ENCODE measurements at regions not wholly inside any gene's neighbourhood (a gene's known extent, or its start where the extent isn't known, plus 50 kb on each side); places are given as distances from the start of the nearest gene placed in this dataset.

DNA sequence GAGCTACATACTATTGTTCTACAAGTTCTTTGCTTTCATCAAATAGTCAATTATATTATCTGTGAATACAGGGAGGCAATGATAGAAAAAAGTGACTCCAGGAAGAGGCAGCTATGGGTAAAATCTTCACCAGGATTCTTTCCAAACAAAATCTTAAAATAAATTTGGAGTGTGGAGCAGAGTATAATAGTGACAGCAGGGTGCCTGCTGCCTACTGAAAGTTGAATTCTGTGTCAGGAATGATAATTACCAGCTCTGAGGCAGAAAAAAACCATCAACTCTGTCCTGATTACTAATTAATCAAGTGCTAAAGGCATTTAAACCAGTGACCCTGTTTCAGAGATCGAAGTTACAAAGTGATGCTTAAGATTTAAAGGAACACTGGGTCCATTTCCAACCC is 148.0 kb downstream of the DIPK2A start:
- Histone ChIP-seq H2AFZ (ENCODE audit: low read length) (no peak overlapping the region), H3K4me1 (ENCODE audit: insufficient read depth, low read length) (peaks cover 3% of the 10 kb centered on the region)
- TF ChIP-seq, protein P1, sequence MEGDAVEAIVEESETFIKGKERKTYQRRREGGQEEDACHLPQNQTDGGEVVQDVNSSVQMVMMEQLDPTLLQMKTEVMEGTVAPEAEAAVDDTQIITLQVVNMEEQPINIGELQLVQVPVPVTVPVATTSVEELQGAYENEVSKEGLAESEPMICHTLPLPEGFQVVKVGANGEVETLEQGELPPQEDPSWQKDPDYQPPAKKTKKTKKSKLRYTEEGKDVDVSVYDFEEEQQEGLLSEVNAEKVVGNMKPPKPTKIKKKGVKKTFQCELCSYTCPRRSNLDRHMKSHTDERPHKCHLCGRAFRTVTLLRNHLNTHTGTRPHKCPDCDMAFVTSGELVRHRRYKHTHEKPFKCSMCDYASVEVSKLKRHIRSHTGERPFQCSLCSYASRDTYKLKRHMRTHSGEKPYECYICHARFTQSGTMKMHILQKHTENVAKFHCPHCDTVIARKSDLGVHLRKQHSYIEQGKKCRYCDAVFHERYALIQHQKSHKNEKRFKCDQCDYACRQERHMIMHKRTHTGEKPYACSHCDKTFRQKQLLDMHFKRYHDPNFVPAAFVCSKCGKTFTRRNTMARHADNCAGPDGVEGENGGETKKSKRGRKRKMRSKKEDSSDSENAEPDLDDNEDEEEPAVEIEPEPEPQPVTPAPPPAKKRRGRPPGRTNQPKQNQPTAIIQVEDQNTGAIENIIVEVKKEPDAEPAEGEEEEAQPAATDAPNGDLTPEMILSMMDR (IDR thresholded peaks at IDR 0.05; ENCODE audit: extremely low read depth, low read depth, low read length): no peak

DNA sequence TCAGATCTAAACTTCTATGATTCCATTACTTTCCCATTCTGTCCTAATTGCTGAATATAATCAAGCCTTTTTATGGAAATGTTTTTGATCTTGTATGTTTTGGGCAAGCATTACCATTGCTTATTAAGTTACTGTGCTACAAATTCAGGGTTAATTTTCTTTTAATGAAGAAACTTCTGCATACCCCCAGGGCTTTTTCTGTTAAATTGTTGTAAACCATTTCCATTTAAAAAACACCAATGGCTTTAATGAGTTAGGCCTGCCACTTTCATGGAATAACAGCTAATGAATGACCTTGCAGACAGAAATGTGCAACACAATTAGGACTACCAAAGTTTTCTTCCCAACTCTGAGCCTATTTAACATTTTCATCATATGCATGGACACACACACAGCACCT is 150.0 kb downstream of the DIPK2A start:
- Histone ChIP-seq H3K9me3 (ENCODE audit: low read depth, low read length) (no peaks in the 10 kb centered on the region), H3K4me3 (ENCODE audit: insufficient read depth, low read length) (no peak overlapping the region), H3K36me3 (ENCODE audit: insufficient read depth, low read length) (no peaks in the 10 kb centered on the region), H4K20me1 (ENCODE audit: insufficient read depth, low read length) (no peaks in the 10 kb centered on the region), H3K27me3 (ENCODE audit: insufficient read depth, low read length) (no peaks in the 10 kb centered on the region), H3K27ac (ENCODE audit: low read depth, low read length) (no peak overlapping the region), H3K79me2 (ENCODE audit: insufficient read depth, low read length) (no peaks in the 10 kb centered on the region), H3K4me2 (ENCODE audit: insufficient read depth, low read length) (no peak overlapping the region), H2AFZ (ENCODE audit: low read length) (no peak overlapping the region), H3K4me1 (ENCODE audit: insufficient read depth, low read length) (no peaks in the 10 kb centered on the region)
- DNase-seq (ENCODE audit: insufficient read length, low spot score, missing footprints): no peak
- TF ChIP-seq, protein P1 (IDR thresholded peaks at IDR 0.05; ENCODE audit: extremely low read depth, low read depth, low read length): no peak

More for the DNA sequence above, 148.0 kb downstream of the DIPK2A start:
- no peak for DNase-seq (ENCODE audit: insufficient read length, low spot score, missing footprints)
- no peak overlapping the region for H3K27ac ChIP-seq (ENCODE audit: low read depth, low read length)
- H4K20me1 ChIP-seq (ENCODE audit: insufficient read depth, low read length): no peaks in the 10 kb centered on the region
- no peaks in the 10 kb centered on the region for H3K9me3 ChIP-seq (ENCODE audit: low read depth, low read length)
- H3K36me3 ChIP-seq (ENCODE audit: insufficient read depth, low read length): no peaks in the 10 kb centered on the region
- H3K4me2 ChIP-seq (ENCODE audit: insufficient read depth, low read length): no peak overlapping the region
- no peaks in the 10 kb centered on the region for H3K79me2 ChIP-seq (ENCODE audit: insufficient read depth, low read length)
- no peaks in the 10 kb centered on the region for H3K27me3 ChIP-seq (ENCODE audit: insufficient read depth, low read length)
- H3K4me3 ChIP-seq (ENCODE audit: insufficient read depth, low read length): no peak overlapping the region

DNA sequence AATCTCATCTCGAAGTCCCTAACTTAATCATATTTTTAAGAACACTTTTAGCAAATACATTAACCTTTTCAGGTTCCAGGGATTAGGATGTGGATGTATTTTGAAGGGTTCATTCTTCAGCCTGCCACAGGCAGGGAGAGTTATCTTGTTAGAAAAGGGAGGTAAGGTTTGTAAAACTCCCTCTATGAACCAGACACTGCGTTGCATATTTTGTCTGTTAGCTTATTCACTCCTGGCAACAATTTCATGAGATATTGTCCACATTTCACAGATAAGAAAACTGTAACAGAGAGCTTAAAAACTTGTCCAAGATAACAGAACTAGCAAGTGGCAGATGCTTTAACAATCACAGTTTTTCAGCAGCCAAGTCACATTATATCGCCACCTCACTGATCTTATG is 155.4 kb downstream of the DIPK2A start:
- no peak overlapping the region for H3K4me3 ChIP-seq (ENCODE audit: insufficient read depth, low read length)
- no peaks in the 10 kb centered on the region for H3K79me2 ChIP-seq (ENCODE audit: insufficient read depth, low read length)
- no peaks in the 10 kb centered on the region for H3K27me3 ChIP-seq (ENCODE audit: insufficient read depth, low read length)
- H3K4me1 ChIP-seq (ENCODE audit: insufficient read depth, low read length): no peaks in the 10 kb centered on the region
- H3K9me3 ChIP-seq (ENCODE audit: low read depth, low read length): no peaks in the 10 kb centered on the region
- TF ChIP-seq, protein P1 (IDR thresholded peaks at IDR 0.05; ENCODE audit: extremely low read depth, low read depth, low read length): no peak
- no peak overlapping the region for H3K27ac ChIP-seq (ENCODE audit: low read depth, low read length)
- H3K36me3 ChIP-seq (ENCODE audit: insufficient read depth, low read length): no peaks in the 10 kb centered on the region
- H2AFZ ChIP-seq (ENCODE audit: low read length): no peak overlapping the region
- no peak for DNase-seq (ENCODE audit: insufficient read length, low spot score, missing footprints)
- H4K20me1 ChIP-seq (ENCODE audit: insufficient read depth, low read length): no peaks in the 10 kb centered on the region
- H3K4me2 ChIP-seq (ENCODE audit: insufficient read depth, low read length): no peak overlapping the region

DNA sequence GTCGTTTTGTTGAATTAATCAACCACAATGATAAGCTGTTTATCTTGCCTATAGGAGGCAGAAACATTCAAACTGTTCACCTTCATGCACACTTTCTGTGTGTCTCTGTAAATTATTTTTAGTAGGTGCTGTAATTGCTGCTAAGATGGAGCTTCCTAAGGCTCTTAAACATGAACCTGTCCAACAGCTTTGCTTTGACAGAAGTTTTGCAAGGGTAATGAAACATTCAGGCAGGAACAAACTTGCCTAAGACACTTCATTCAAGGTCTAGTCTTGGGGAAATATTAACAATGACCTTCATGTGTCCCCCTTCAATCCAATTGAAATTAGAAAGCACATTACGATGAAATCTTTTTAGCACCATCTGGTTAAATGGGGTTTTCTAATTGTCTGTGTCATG is 156.1 kb downstream of the DIPK2A start:
- H3K4me3 ChIP-seq (ENCODE audit: insufficient read depth, low read length): no peak overlapping the region
- H3K9me3 ChIP-seq (ENCODE audit: low read depth, low read length): no peaks in the 10 kb centered on the region
- TF ChIP-seq, protein P1 (IDR thresholded peaks at IDR 0.05; ENCODE audit: extremely low read depth, low read depth, low read length): no peak
- H4K20me1 ChIP-seq (ENCODE audit: insufficient read depth, low read length): no peaks in the 10 kb centered on the region
- no peaks in the 10 kb centered on the region for H3K79me2 ChIP-seq (ENCODE audit: insufficient read depth, low read length)
- no peaks in the 10 kb centered on the region for H3K36me3 ChIP-seq (ENCODE audit: insufficient read depth, low read length)
- DNase-seq (ENCODE audit: insufficient read length, low spot score, missing footprints): no peak
- no peaks in the 10 kb centered on the region for H3K27me3 ChIP-seq (ENCODE audit: insufficient read depth, low read length)
- no peaks in the 10 kb centered on the region for H3K4me1 ChIP-seq (ENCODE audit: insufficient read depth, low read length)
- no peak overlapping the region for H3K4me2 ChIP-seq (ENCODE audit: insufficient read depth, low read length)
- no peak overlapping the region for H3K27ac ChIP-seq (ENCODE audit: low read depth, low read length)
- no peak overlapping the region for H2AFZ ChIP-seq (ENCODE audit: low read length)

All from osteoblast (primary cell).